Activated CD8-positive, alpha-beta memory T cell treated with anti-CD3 and anti-CD28 coated beads, Interleukin-2, amount 50 U/mL, for 24 hours (primary cell): ENCODE measurements at regions not wholly inside any gene's neighbourhood (a gene's known extent, or its start where the extent isn't known, plus 50 kb on each side); places are given as distances from the start of the nearest gene placed in this dataset.

Experiments
- DNase-seq: peaks from one replicate; pipeline ENCODE4 v3.0.0-alpha.2; 2020; ENCODE audit errors: extremely low read depth

GRCh38 chr1:182195733-182196132, 134.2 kb upstream of the ZNF648 start:
- no peak for DNase-seq

GRCh38 chr1:182193908-182194550, 132.5 kb upstream of the ZNF648 start:
- DNase-seq: no peak

GRCh38 chr1:182192966-182193365, 131.5 kb upstream of the ZNF648 start:
- DNase-seq: no peak

- DNase-seq: no peak
Observed at GRCh38 chr1:182192215-182192614, 130.7 kb upstream of the ZNF648 start.

- DNase-seq: no peak
Observed at GRCh38 chr1:182191381-182192115, 130.0 kb upstream of the ZNF648 start.

GRCh38 chr1:182189535-182190066, 128.1 kb upstream of the ZNF648 start:
- no peak for DNase-seq

- DNase-seq: no peak
Observed at GRCh38 chr1:182186757-182187146, 125.2 kb upstream of the ZNF648 start.

GRCh38 chr1:182185842-182186756, 124.6 kb upstream of the ZNF648 start:
- no peak for DNase-seq

- DNase-seq: no peak
Observed at GRCh38 chr1:182185136-182185535, 123.6 kb upstream of the ZNF648 start.

GRCh38 chr1:182183606-182184005, 122.1 kb upstream of the ZNF648 start:
- no peak for DNase-seq

- DNase-seq: no peak
Observed at GRCh38 chr1:182182311-182182710, 120.8 kb upstream of the ZNF648 start.

- DNase-seq: no peak
Observed at GRCh38 chr1:182181167-182181572, 119.7 kb upstream of the ZNF648 start.

GRCh38 chr1:182175361-182175931, 113.9 kb upstream of the ZNF648 start:
- no peak for DNase-seq

GRCh38 chr1:182174513-182174855, 113.0 kb upstream of the ZNF648 start:
- DNase-seq: no peak

- DNase-seq: no peak
Observed at GRCh38 chr1:182173808-182174512, 112.4 kb upstream of the ZNF648 start.

GRCh38 chr1:182172699-182173098, 111.2 kb upstream of the ZNF648 start:
- DNase-seq: no peak

- DNase-seq: no peak
Observed at GRCh38 chr1:182170891-182171461, 109.5 kb upstream of the ZNF648 start.

- no peak for DNase-seq
Observed at GRCh38 chr1:182169203-182169602, 107.7 kb upstream of the ZNF648 start.

- DNase-seq: no peak
Observed at GRCh38 chr1:182166750-182167149, 105.2 kb upstream of the ZNF648 start.

- DNase-seq: no peak
Observed at GRCh38 chr1:182166321-182166720, 104.8 kb upstream of the ZNF648 start.

GRCh38 chr1:182164273-182164672, 102.8 kb upstream of the ZNF648 start:
- no peak for DNase-seq
